HCT116 (cell line): ENCODE measurements at regions not wholly inside any gene's neighbourhood (a gene's known extent, or its start where the extent isn't known, plus 50 kb on each side); places are given as distances from the start of the nearest gene placed in this dataset.

Experiments used
- ATAC-seq: fragments of 200-7000 bp; cut with Tn5 transposase; 2 replicates; pipeline ENCODE4 v1.9.1; 2020; ENCODE audit warnings: mild to moderate bottlenecking, moderate library complexity
- BruUV-seq: library from RNA; stranded (reverse); fragments of 400-500 nt; replicated peaks from 2 replicates; lab custom pipeline; 2021; lab: Mats Ljungman, UMichigan
- CTCF ChIA-PET: fragments of 300-600 bp; sonication (Branson Sonifier 250); formaldehyde crosslinking; loops from one replicate; lab custom pipeline; 2021; ENCODE audit warnings: antibody characterized with exemption; lab: Charles Lee
- POLR2A ChIA-PET: fragments of 300-600, 350-600 bp; sonication (Branson Sonifier 250); formaldehyde crosslinking; loops from one replicate; lab custom pipeline; 2021; ENCODE audit warnings: antibody characterized with exemption; lab: Charles Lee
- RAD21 ChIA-PET, 2 experiments: fragments of 300-600 bp; sonication (Branson Sonifier 250); formaldehyde crosslinking; loops; one replicate each; lab custom pipeline; 2023; ENCODE audit warnings: low total read pairs in 2 of 2; ENCODE audit not compliant: uncharacterized antibody in 2 of 2, unreplicated experiment in 2 of 2, low non-redundant PET in 1 of 2; lab: Charles Lee
- DNase-seq: peaks from one replicate; pipeline ENCODE4 v3.0.0-alpha.2; 2010; ENCODE audit warnings: low read depth, low spot score
- H2AFZ ChIP-seq: fragments of 200-600 bp; shearing (Covaris generic), sonication (generic); 2 replicates; pipeline ENCODE4 v1.6.1; 2017; ENCODE audit warnings: low read depth, mixed run types, mixed read lengths, antibody characterized with exemption, low read length; ENCODE audit not compliant: poor library complexity, severe bottlenecking
- H3K27ac ChIP-seq: 2 replicates; pipeline ENCODE4 v1.5.1; 2012; ENCODE audit warnings: low read depth, low read length
- H3K27me3 ChIP-seq: fragments of 200-600 bp; sonication (generic); 2 replicates; pipeline ENCODE4 v1.6.1; 2016; ENCODE audit warnings: mixed run types, low read length, mixed read lengths; ENCODE audit not compliant: insufficient read depth
- H3K36me3 ChIP-seq, 2 experiments: fragments of 200-500 bp in 1 of 2; fragments of 200-600 bp in 1 of 2; sonication (Bioruptor generic) in 1 of 2; sonication (generic) in 1 of 2; 2 replicates each; pipeline versions ENCODE4 v1.5.1 to v1.6.1; 2014 to 2016; ENCODE audit warnings: low read length in 2 of 2, inconsistent platforms in 1 of 2, mixed read lengths in 1 of 2, mixed run types in 1 of 2; ENCODE audit not compliant: insufficient read depth in 2 of 2, control insufficient read depth in 1 of 2
- H3K4me1 ChIP-seq, 2 experiments: fragments of 200-600 bp in 1 of 2; sonication (generic) in 1 of 2; 2 replicates each; pipeline versions ENCODE4 v1.5.1 to v1.6.1; 2012 to 2017; ENCODE audit warnings: low read length in 2 of 2, inconsistent platforms in 1 of 2, mild to moderate bottlenecking in 1 of 2, mixed read lengths in 1 of 2, mixed run types in 1 of 2, moderate library complexity in 1 of 2; ENCODE audit not compliant: insufficient read depth in 2 of 2, control insufficient read depth in 1 of 2
- H3K4me2 ChIP-seq: fragments of 200-600 bp; sonication (generic); 2 replicates; pipeline ENCODE4 v1.6.1; 2017; ENCODE audit warnings: mixed run types, low read length, mixed read lengths
- H3K4me3 ChIP-seq, 2 experiments: fragments of 200-600 bp in 1 of 2; sonication (generic) in 1 of 2; replicated peaks in 1 of 2; 2 replicates each; pipeline ENCODE4 v1.5.1; 2011 to 2016; ENCODE audit warnings: low read length in 2 of 2, control low read depth in 1 of 2, low read depth in 1 of 2, mild to moderate bottlenecking in 1 of 2, mixed read lengths in 1 of 2, mixed run types in 1 of 2
- H3K79me2 ChIP-seq: fragments of 200-600 bp; sonication (generic); 2 replicates; pipeline ENCODE4 v1.6.1; 2017; ENCODE audit warnings: mild to moderate bottlenecking, mixed run types, low read length, moderate library complexity, mixed read lengths; ENCODE audit not compliant: insufficient read depth
- H3K9ac ChIP-seq: fragments of 200-600 bp; sonication (generic); 2 replicates; pipeline ENCODE4 v1.6.1; 2016; ENCODE audit warnings: low read length, mixed read lengths
- H3K9me2 ChIP-seq: fragments of 200-600 bp; sonication (generic), shearing (Covaris generic); 2 replicates; pipeline ENCODE4 v1.6.1; 2017; ENCODE audit warnings: mixed run types, mild to moderate bottlenecking, moderate library complexity; ENCODE audit not compliant: insufficient read depth
- H3K9me3 ChIP-seq, 2 experiments: fragments of 200-500 bp in 1 of 2; fragments of 200-600 bp in 1 of 2; sonication (Bioruptor generic) in 1 of 2; sonication (generic) in 1 of 2; 2 replicates each; pipeline ENCODE4 v1.6.1; 2014 to 2017; ENCODE audit warnings: low read length in 2 of 2, mixed read lengths in 2 of 2, inconsistent platforms in 1 of 2, low read depth in 1 of 2, mild to moderate bottlenecking in 1 of 2, mixed run types in 1 of 2, moderate library complexity in 1 of 2; ENCODE audit not compliant: control insufficient read depth in 1 of 2, insufficient read depth in 1 of 2
- H4K20me1 ChIP-seq: fragments of 200-600 bp; sonication (generic), shearing (Covaris generic); 2 replicates; pipeline ENCODE4 v1.6.1; 2017; ENCODE audit warnings: mixed run types, mild to moderate bottlenecking, moderate library complexity; ENCODE audit not compliant: insufficient read depth
- ATF3 ChIP-seq: IDR thresholded peaks from 2 replicates; pipeline ENCODE4 v1.6.1; 2012
- CBX3 ChIP-seq: IDR thresholded peaks from 2 replicates; pipeline ENCODE4 v1.6.1; 2012; ENCODE audit warnings: low read depth
- CTCF ChIP-seq, 3 experiments: fragments of 200-600 bp in 1 of 3; sonication (generic) in 1 of 3; IDR thresholded peaks in 2 of 3; conservative IDR thresholded peaks in 1 of 3; 2 replicates each; pipeline ENCODE4 v1.5.1; 2012 to 2017; ENCODE audit warnings: low read depth in 2 of 3, low read length in 2 of 3, antibody characterized with exemption in 1 of 3, borderline replicate concordance in 1 of 3, control low read depth in 1 of 3, mild to moderate bottlenecking in 1 of 3, mixed read lengths in 1 of 3, mixed run types in 1 of 3, moderate library complexity in 1 of 3; ENCODE audit not compliant: insufficient read depth in 1 of 3
- EGR1 ChIP-seq: IDR thresholded peaks from 2 replicates; pipeline ENCODE4 v1.6.1; 2012; ENCODE audit warnings: low read depth
- ELF1 ChIP-seq: IDR thresholded peaks from 2 replicates; pipeline ENCODE4 v1.6.1; 2012; ENCODE audit warnings: low read depth, borderline replicate concordance
- EZH2 ChIP-seq: fragments of 200-600 bp; sonication (generic); IDR thresholded peaks from 2 replicates; pipeline ENCODE4 v1.6.1; 2017; ENCODE audit warnings: antibody characterized with exemption, mixed run types
- EZH2phosphoT487 ChIP-seq: fragments of 200-600 bp; IDR thresholded peaks from 2 replicates; pipeline ENCODE4 v1.6.1; 2018; ENCODE audit warnings: antibody characterized with exemption, borderline replicate concordance
- FOSL1 ChIP-seq: IDR thresholded peaks from 2 replicates; pipeline ENCODE4 v1.6.1; 2012; ENCODE audit warnings: low read depth
- JUND ChIP-seq: IDR thresholded peaks from 2 replicates; pipeline ENCODE4 v1.6.1; 2012
- POLR2AphosphoS5 ChIP-seq: IDR thresholded peaks from 2 replicates; pipeline ENCODE4 v1.6.1; 2011; ENCODE audit warnings: mild to moderate bottlenecking, low read depth, low read length, moderate library complexity
- REST ChIP-seq: IDR thresholded peaks from 2 replicates; pipeline ENCODE4 v1.6.1; 2012; ENCODE audit warnings: low read depth
- SIN3A ChIP-seq: IDR thresholded peaks from 2 replicates; pipeline ENCODE4 v1.6.1; 2012; ENCODE audit warnings: low read depth
- SP1 ChIP-seq: IDR thresholded peaks from 2 replicates; pipeline ENCODE4 v1.6.1; 2012; ENCODE audit warnings: low read depth
- TCF7L2 ChIP-seq: IDR thresholded peaks from 2 replicates; pipeline ENCODE4 v1.7.0; 2011; ENCODE audit warnings: borderline replicate concordance, inconsistent platforms; ENCODE audit not compliant: insufficient read depth, insufficient read length; ENCODE audit errors: extremely low read depth
- YY1 ChIP-seq: IDR thresholded peaks from 2 replicates; pipeline ENCODE4 v1.6.1; 2011; ENCODE audit warnings: low read length, low read depth, moderate library complexity, mild to moderate bottlenecking; ENCODE audit not compliant: insufficient replicate concordance; ENCODE audit errors: extremely low read depth
- ZBTB33 ChIP-seq: IDR thresholded peaks from 2 replicates; pipeline ENCODE4 v1.6.1; 2011; ENCODE audit warnings: mild to moderate bottlenecking, low read length, moderate library complexity; ENCODE audit not compliant: insufficient replicate concordance; ENCODE audit errors: extremely low read depth
- ZFX ChIP-seq: fragments of 450-650 bp; IDR thresholded peaks from 2 replicates; pipeline ENCODE4 v1.6.1; 2017
- ZNF274 ChIP-seq: fragments of 200-500 bp; sonication (Bioruptor generic); IDR thresholded peaks from 2 replicates; pipeline ENCODE4 v1.6.1; 2014; ENCODE audit warnings: mild to moderate bottlenecking, low read depth, low read length, inconsistent platforms
- intact Hi-C: fragments of 100-400 bp; cut with micrococcal nuclease; formaldehyde crosslinking; loops from 2 replicates; pipeline ENCODE4 v1.10.0; 2022

GRCh38 chr2:19806131-19806530, 95.7 kb downstream of the TTC32 start:
- Histone ChIP-seq H3K9me2 (no peaks in the 10 kb centered on the region), H3K9ac (no peak overlapping the region), H3K4me1 (peaks cover 12 to 14% of the 10 kb centered on the region in 2 experiments), H3K79me2 (no peaks in the 10 kb centered on the region), H3K9me3 (no peaks in the 10 kb centered on the region), H4K20me1 (no peaks in the 10 kb centered on the region), H2AFZ (no peak overlapping the region), H3K27me3 (peaks cover 17% of the 10 kb centered on the region; the same call in 1 of the 2 replicates), H3K4me2 (no peak overlapping the region), H3K4me3 (no peak overlapping the region), H3K36me3 (no peaks in the 10 kb centered on the region), H3K27ac (no peak overlapping the region)
- ATAC-seq (no peak), DNase-seq (no peak)
- TF ChIP-seq CBX3, result no peak
- no peak for TF ChIP-seq TCF7L2
- no peak for TF ChIP-seq ZBTB33
- no peak for TF ChIP-seq ATF3
- TF ChIP-seq CTCF (IDR thresholded peaks at IDR 0.05 in 2 of 3, conservative IDR thresholded peaks at IDR 0.05 in 1 of 3; ENCODE audit: borderline replicate concordance in 1 of 3, insufficient read depth in 1 of 3, low read depth in 2 of 3, low read length in 2 of 3), result no peak
- no peak for TF ChIP-seq EZH2phosphoT487
- TF ChIP-seq EZH2, result no peak
- no peak for TF ChIP-seq FOSL1
- no peak for TF ChIP-seq ZFX
- TF ChIP-seq POLR2AphosphoS5, result no peak
- no peak for TF ChIP-seq SP1
- no peak for TF ChIP-seq ZNF274
- no peak for TF ChIP-seq YY1
- no peak for TF ChIP-seq JUND
- no peak for TF ChIP-seq EGR1
- TF ChIP-seq ELF1, result no peak
- no peak for TF ChIP-seq SIN3A
- TF ChIP-seq REST, result no peak
- ChIA-PET CTCF (no interaction called here), POLR2A (no interaction called here), RAD21 (no interaction called here)
- no TSS peak for BruUV-seq
- intact Hi-C loops, result no loop called here
